SK-N-SH (cell line): ENCODE measurements at regions not wholly inside any gene's neighbourhood (a gene's known extent, or its start where the extent isn't known, plus 50 kb on each side); places are given as distances from the start of the nearest gene placed in this dataset.

Experiments
- CTCF ChIA-PET: fragments of 300-600, 350-600 bp; formaldehyde crosslinking; extraction: SDS; loops from one replicate; lab custom pipeline; 2021; lab: Yijun Ruan, JAX
- POLR2A ChIA-PET: fragments of 350-600 bp; sonication (Branson Sonifier 250); formaldehyde crosslinking; extraction: SDS; loops from one replicate; lab custom pipeline; 2020; ENCODE audit warnings: antibody characterized with exemption, inconsistent platforms; lab: Yijun Ruan, JAX
- DNase-seq: peaks from one replicate; pipeline ENCODE4 v3.0.0; 2012
- H2AFZ ChIP-seq: fragments of 200-600 bp; sonication (generic); 2 replicates; pipeline ENCODE4 v1.8.1; 2016; ENCODE audit warnings: antibody characterized with exemption, mild to moderate bottlenecking, low read depth
- H3F3A ChIP-seq: fragments of 200-600 bp; sonication (generic); replicated peaks from 2 replicates; pipeline ENCODE3; 2016; ENCODE audit warnings: antibody characterized with exemption, mild to moderate bottlenecking; ENCODE audit not compliant: insufficient read depth
- H3K27ac ChIP-seq, 2 experiments: fragments of 200-500 bp in 1 of 2; fragments of 200-600 bp in 1 of 2; sonication (Bioruptor generic) in 1 of 2; sonication (generic), shearing (Covaris generic) in 1 of 2; 2 replicates each; pipeline versions ENCODE4 v1.5.1 to v1.6.1; 2014 to 2016; ENCODE audit warnings: low read depth in 2 of 2, inconsistent platforms in 1 of 2, low read length in 1 of 2, mild to moderate bottlenecking in 1 of 2, mixed read lengths in 1 of 2
- H3K27me3 ChIP-seq: fragments of 200-600 bp; sonication (generic), shearing (Covaris generic); 2 replicates; pipeline ENCODE4 v1.6.1; 2016; ENCODE audit warnings: mixed run types; ENCODE audit not compliant: insufficient read depth
- H3K36me3 ChIP-seq, 2 experiments: fragments of 200-500 bp in 1 of 2; fragments of 200-600 bp in 1 of 2; sonication (Bioruptor generic) in 1 of 2; sonication (generic) in 1 of 2; replicated peaks in 1 of 2; 2 replicates each; pipeline versions ENCODE3 to v1.5.1; 2014 to 2016; ENCODE audit warnings: low read length in 1 of 2, mild to moderate bottlenecking in 1 of 2; ENCODE audit not compliant: insufficient read depth in 2 of 2, control insufficient read depth in 1 of 2
- H3K4me1 ChIP-seq, 2 experiments: fragments of 200-500 bp in 1 of 2; fragments of 200-600 bp in 1 of 2; sonication (Bioruptor generic) in 1 of 2; sonication (generic), shearing (Covaris generic) in 1 of 2; 2 replicates each; pipeline versions ENCODE4 v1.5.1 to v1.6.1; 2014 to 2016; ENCODE audit warnings: low read depth in 1 of 2, low read length in 1 of 2, mixed run types in 1 of 2; ENCODE audit not compliant: insufficient read depth in 2 of 2, control insufficient read depth in 1 of 2
- H3K4me2 ChIP-seq: fragments of 200-600 bp; sonication (generic), shearing (Covaris generic); 2 replicates; pipeline ENCODE4 v1.6.1; 2017; ENCODE audit warnings: mixed run types
- H3K4me3 ChIP-seq, 2 experiments: fragments of 200-500 bp in 1 of 2; fragments of 200-600 bp in 1 of 2; sonication (Bioruptor generic) in 1 of 2; sonication (generic), shearing (Covaris generic) in 1 of 2; 2 replicates each; pipeline versions ENCODE4 v1.5.1 to v1.8.1; 2014 to 2016; ENCODE audit warnings: low read depth in 2 of 2, inconsistent platforms in 1 of 2, low read length in 1 of 2, mild to moderate bottlenecking in 1 of 2, mixed read lengths in 1 of 2, moderate library complexity in 1 of 2
- H3K79me2 ChIP-seq: fragments of 200-600 bp; sonication (generic); 2 replicates; pipeline ENCODE4 v1.8.1; 2017; ENCODE audit warnings: mild to moderate bottlenecking; ENCODE audit not compliant: insufficient read depth
- H3K9ac ChIP-seq: fragments of 200-600 bp; sonication (generic); 2 replicates; pipeline ENCODE4 v1.6.1; 2017; ENCODE audit warnings: mixed run types
- H3K9me2 ChIP-seq: fragments of 200-600 bp; sonication (generic); 2 replicates; pipeline ENCODE4 v1.6.1; 2017; ENCODE audit warnings: mixed run types
- H3K9me3 ChIP-seq: fragments of 200-600 bp; sonication (generic); 2 replicates; pipeline ENCODE4 v1.6.1; 2017; ENCODE audit warnings: mixed run types, mild to moderate bottlenecking, moderate library complexity
- H4K20me1 ChIP-seq: fragments of 200-600 bp; sonication (generic); 2 replicates; pipeline ENCODE4 v1.6.1; 2017; ENCODE audit warnings: mild to moderate bottlenecking, mixed run types; ENCODE audit not compliant: insufficient read depth
- GABPA ChIP-seq: IDR thresholded peaks from 2 replicates; pipeline ENCODE4 v1.4.0; 2012; ENCODE audit warnings: low read depth, mild to moderate bottlenecking
- GATA2 ChIP-seq: sonication (generic); formaldehyde crosslinking; IDR thresholded peaks from 2 replicates; pipeline ENCODE4 v1.5.0; 2020; ENCODE audit warnings: mild to moderate bottlenecking, missing genetic modification reagents
- IRF3 ChIP-seq: fragments of 150-350 bp; IDR thresholded peaks from 2 replicates; pipeline ENCODE4 v1.6.1; 2016; ENCODE audit warnings: mild to moderate bottlenecking, low read depth, low read length
- NFIC ChIP-seq: IDR thresholded peaks from 2 replicates; pipeline ENCODE4 v1.4.0; 2012; ENCODE audit warnings: borderline replicate concordance
- NRF1 ChIP-seq: IDR thresholded peaks from 2 replicates; pipeline ENCODE4 v1.6.1; 2012; ENCODE audit warnings: low read depth, mild to moderate bottlenecking, low read length
- POLR2AphosphoS5 ChIP-seq: IDR thresholded peaks from 2 replicates; pipeline ENCODE4 v1.6.1; 2012; ENCODE audit warnings: low read depth, low read length
- RCOR1 ChIP-seq: fragments of 150-350 bp; IDR thresholded peaks from 2 replicates; pipeline ENCODE4 v1.6.1; 2017; ENCODE audit warnings: antibody characterized with exemption, low read length
- RFX5 ChIP-seq: IDR thresholded peaks from 2 replicates; pipeline ENCODE4 v1.6.1; 2012; ENCODE audit warnings: mild to moderate bottlenecking, improper control_type of control experiment, low read length
- RXRA ChIP-seq: IDR thresholded peaks from 2 replicates; pipeline ENCODE4 v1.4.0; 2012; ENCODE audit warnings: low read depth, mild to moderate bottlenecking, borderline replicate concordance
- SIN3A ChIP-seq: IDR thresholded peaks from 2 replicates; pipeline ENCODE4 v1.6.1; 2012; ENCODE audit warnings: low read depth, mild to moderate bottlenecking, low read length, moderate library complexity, borderline replicate concordance
- TAF1 ChIP-seq: IDR thresholded peaks from 2 replicates; pipeline ENCODE4 v1.6.1; 2012; ENCODE audit warnings: low read depth, mild to moderate bottlenecking, low read length, moderate library complexity, borderline replicate concordance
- TCF12 ChIP-seq: IDR thresholded peaks from 2 replicates; pipeline ENCODE4 v1.4.0; 2012
- TEAD4 ChIP-seq: IDR thresholded peaks from 2 replicates; pipeline ENCODE4 v1.4.0; 2012; ENCODE audit warnings: mild to moderate bottlenecking, borderline replicate concordance; ENCODE audit not compliant: insufficient read depth
- USF2 ChIP-seq: fragments of 150-350 bp; IDR thresholded peaks from 2 replicates; pipeline ENCODE4 v1.6.1; 2017; ENCODE audit warnings: antibody characterized with exemption, low read length, low read depth, borderline replicate concordance
- ZBTB33 ChIP-seq: IDR thresholded peaks from 2 replicates; pipeline ENCODE4 v1.4.0; 2012; ENCODE audit warnings: low read depth, borderline replicate concordance
- WGBS: methylation state at CpG from one replicate; pipeline ENCODE4 v1.1.6; 2017; ENCODE audit warnings: low lambda C conversion rate; 5-methylcytosine and 5-hydroxymethylcytosine counted together

- Histone ChIP-seq H3K9me3 (no peaks in the 10 kb centered on the region), H3K9ac (no peak overlapping the region), H2AFZ (no peak overlapping the region), H3K4me2 (no peak overlapping the region), H4K20me1 (no peaks in the 10 kb centered on the region), H3K4me1 (peaks cover 0 to 9% of the 10 kb centered on the region in 2 experiments; a peak in 1 of 4 replicates), H3K27me3 (no peaks in the 10 kb centered on the region), H3K4me3 (no peak overlapping the region), H3K79me2 (no peaks in the 10 kb centered on the region), H3K36me3 (no peaks in the 10 kb centered on the region), H3K27ac (no peak overlapping the region), H3K9me2 (no peaks in the 10 kb centered on the region), H3F3A (peaks cover 4% of the 10 kb centered on the region)
- POLR2A ChIA-PET, result no interaction called here
- WGBS, result 83% methylated on average over 2 of the region's 3 CpGs
- CTCF ChIA-PET, result no interaction called here
- TF ChIP-seq RFX5, result no peak
- no peak for TF ChIP-seq GABPA
- TF ChIP-seq RXRA, result no peak
- DNase-seq, result no peak
Measured at GRCh38 chr18:10052871-10053270, 139.1 kb downstream of the VAPA start.

GRCh38 chr18:10053861-10054260 lies 140.0 kb downstream of the VAPA start:
- ChIA-PET POLR2A (no interaction called here), CTCF (interaction anchor here (1.0 kb wide), 1 partner anchor 83 kb away, joined by 3 read pairs; no protein-coding TSS in a partner anchor)
- no peak overlapping the region for H3K9ac ChIP-seq
- no peaks in the 10 kb centered on the region for H3K9me2 ChIP-seq
- H3F3A ChIP-seq, result peaks cover 9% of the 10 kb centered on the region
- no peaks in the 10 kb centered on the region for H4K20me1 ChIP-seq
- no peak for DNase-seq
- H3K4me2 ChIP-seq, result no peak overlapping the region
- no peaks in the 10 kb centered on the region for H3K79me2 ChIP-seq
- H3K4me3 ChIP-seq, result no peak overlapping the region
- H3K36me3 ChIP-seq, result no peaks in the 10 kb centered on the region
- TF ChIP-seq NFIC (no peak), IRF3 (no peak), POLR2AphosphoS5 (no peak), USF2 (no peak), RCOR1 (no peak)
- no peak overlapping the region for H2AFZ ChIP-seq
- H3K4me1 ChIP-seq, result peaks cover 2 to 19% of the 10 kb centered on the region in 2 experiments; a peak in 3 of 4 replicates
- H3K27ac ChIP-seq, result no peak overlapping the region
- 74% methylated on average over 5 of the region's 5 CpGs for WGBS
- H3K9me3 ChIP-seq, result no peaks in the 10 kb centered on the region
- H3K27me3 ChIP-seq, result no peaks in the 10 kb centered on the region

GRCh38 chr18:10054366-10054765 lies 140.6 kb downstream of the VAPA start:
- 86% methylated on average over 10 of the region's 10 CpGs for WGBS
- Histone ChIP-seq H3K9me3 (no peaks in the 10 kb centered on the region), H3K4me3 (no peak overlapping the region), H3F3A (peaks cover 9% of the 10 kb centered on the region), H3K9me2 (no peaks in the 10 kb centered on the region), H3K9ac (no peak overlapping the region), H3K79me2 (no peaks in the 10 kb centered on the region), H3K27me3 (no peaks in the 10 kb centered on the region), H3K4me1 (peaks cover 2 to 24% of the 10 kb centered on the region in 2 experiments; a peak in 3 of 4 replicates), H3K27ac (no peak overlapping the region), H3K36me3 (no peaks in the 10 kb centered on the region), H4K20me1 (no peaks in the 10 kb centered on the region), H3K4me2 (no peak overlapping the region), H2AFZ (no peak overlapping the region)
- POLR2A ChIA-PET, result no interaction called here
- TF ChIP-seq NRF1 (no peak), ZBTB33 (no peak), TEAD4 (no peak), TAF1 (no peak), GABPA (no peak), SIN3A (no peak), GATA2 (CRISPR knock-in tag) (no peak), TCF12 (no peak)
- no peak for DNase-seq
- CTCF ChIA-PET, result interaction anchor here (1.0 kb wide), 1 partner anchor 84 kb away, joined by 3 read pairs; no protein-coding TSS in a partner anchor
